ENCODE measurements at regions not wholly inside any gene's neighbourhood (a gene's known extent, or its start where the extent isn't known, plus 50 kb on each side); places are given as distances from the start of the nearest gene placed in this dataset.

DNA sequence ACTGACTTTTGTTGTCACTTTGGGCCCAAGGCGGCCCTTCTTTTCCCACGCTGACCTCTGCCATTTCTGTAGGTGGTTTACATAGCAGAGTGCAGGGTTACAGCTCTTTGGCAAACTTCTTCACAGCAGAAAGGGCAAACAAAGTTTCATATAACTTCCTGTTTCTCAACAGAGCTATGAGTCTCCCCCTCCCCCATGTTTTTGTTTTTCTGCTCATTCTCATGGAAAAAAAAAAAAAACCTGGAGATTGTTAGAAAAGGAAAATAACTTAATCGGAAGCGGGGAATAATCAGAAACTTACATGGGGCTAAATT lies 342.0 kb upstream of the NR2F2 start:
- TF ChIP-seq, protein P1, sequence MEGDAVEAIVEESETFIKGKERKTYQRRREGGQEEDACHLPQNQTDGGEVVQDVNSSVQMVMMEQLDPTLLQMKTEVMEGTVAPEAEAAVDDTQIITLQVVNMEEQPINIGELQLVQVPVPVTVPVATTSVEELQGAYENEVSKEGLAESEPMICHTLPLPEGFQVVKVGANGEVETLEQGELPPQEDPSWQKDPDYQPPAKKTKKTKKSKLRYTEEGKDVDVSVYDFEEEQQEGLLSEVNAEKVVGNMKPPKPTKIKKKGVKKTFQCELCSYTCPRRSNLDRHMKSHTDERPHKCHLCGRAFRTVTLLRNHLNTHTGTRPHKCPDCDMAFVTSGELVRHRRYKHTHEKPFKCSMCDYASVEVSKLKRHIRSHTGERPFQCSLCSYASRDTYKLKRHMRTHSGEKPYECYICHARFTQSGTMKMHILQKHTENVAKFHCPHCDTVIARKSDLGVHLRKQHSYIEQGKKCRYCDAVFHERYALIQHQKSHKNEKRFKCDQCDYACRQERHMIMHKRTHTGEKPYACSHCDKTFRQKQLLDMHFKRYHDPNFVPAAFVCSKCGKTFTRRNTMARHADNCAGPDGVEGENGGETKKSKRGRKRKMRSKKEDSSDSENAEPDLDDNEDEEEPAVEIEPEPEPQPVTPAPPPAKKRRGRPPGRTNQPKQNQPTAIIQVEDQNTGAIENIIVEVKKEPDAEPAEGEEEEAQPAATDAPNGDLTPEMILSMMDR (conservative IDR thresholded peaks at IDR 0.05; ENCODE audit: low read depth, low read length), result no peak
- H3K4me3 ChIP-seq (ENCODE audit: low read length), result no peak overlapping the region
- no peak for DNase-seq (ENCODE audit: low read depth)

DNA sequence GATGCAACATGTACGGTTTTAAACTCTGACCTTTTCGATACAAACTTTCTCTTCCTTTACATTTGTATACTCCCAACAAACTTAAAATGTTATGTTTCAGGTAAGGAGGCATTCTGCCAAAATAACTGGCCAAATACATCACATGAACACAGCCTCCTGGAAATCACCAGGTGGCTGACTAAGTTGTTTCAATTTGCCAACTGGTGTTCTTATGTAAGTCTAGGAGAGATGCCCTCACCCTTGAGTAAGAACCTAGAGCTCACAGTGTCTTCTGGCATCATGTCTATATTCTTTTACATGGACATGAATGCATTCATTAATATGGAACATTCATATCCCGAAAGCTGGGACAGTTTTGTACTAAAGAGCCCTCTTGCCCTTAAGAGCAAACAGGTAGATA lies 341.1 kb upstream of the NR2F2 start:
- DNase-seq (ENCODE audit: low read depth), result no peak
- no peak overlapping the region for H3K4me3 ChIP-seq (ENCODE audit: low read length)
- TF ChIP-seq, protein P1 (conservative IDR thresholded peaks at IDR 0.05; ENCODE audit: low read depth, low read length), result no peak

DNA sequence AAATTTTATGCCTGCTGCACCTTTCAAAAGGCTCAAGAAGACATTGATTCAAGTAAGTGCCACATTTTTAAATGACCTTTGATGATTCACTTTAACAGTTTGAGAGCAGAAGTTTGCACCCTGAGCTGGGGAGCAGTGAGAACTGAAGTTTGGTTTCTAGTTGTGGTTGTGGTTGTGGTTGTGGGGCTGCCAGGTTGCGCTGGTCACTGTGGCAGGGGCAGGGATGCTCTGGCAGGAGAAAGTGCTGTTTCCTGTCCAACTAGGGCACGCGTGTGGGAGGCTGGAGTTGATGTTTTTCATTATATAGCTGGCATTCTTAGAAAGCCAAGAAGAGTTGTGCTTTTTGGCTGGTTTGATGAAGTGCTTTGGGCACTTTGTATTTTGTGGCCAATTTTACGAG lies 339.7 kb upstream of the NR2F2 start:
- TF ChIP-seq, protein P1 (conservative IDR thresholded peaks at IDR 0.05; ENCODE audit: low read depth, low read length), result no peak
- H3K4me3 ChIP-seq (ENCODE audit: low read length), result no peak overlapping the region
- DNase-seq (ENCODE audit: low read depth), result no peak

DNA sequence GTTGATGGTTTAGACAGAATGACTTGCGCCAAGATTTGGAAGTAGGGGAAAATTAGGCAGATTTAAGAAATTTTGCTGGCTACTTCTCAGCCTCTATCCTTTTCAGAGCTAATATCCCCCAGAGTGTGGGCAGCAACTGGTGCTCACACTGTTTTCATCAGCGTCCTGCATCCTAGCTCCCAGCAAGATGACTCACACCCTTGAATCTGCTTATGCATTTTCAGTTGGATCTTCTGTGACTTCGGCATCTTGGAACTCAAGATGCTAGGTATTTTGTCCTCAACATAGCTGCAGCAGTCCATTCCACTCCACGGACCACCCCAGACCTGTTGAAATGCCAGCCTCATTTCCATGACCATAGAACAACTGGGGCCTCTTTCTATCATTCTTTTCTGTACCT lies 336.1 kb upstream of the NR2F2 start:
- TF ChIP-seq, protein P1 (conservative IDR thresholded peaks at IDR 0.05; ENCODE audit: low read depth, low read length), result no peak
- DNase-seq (ENCODE audit: low read depth), result no peak

DNA sequence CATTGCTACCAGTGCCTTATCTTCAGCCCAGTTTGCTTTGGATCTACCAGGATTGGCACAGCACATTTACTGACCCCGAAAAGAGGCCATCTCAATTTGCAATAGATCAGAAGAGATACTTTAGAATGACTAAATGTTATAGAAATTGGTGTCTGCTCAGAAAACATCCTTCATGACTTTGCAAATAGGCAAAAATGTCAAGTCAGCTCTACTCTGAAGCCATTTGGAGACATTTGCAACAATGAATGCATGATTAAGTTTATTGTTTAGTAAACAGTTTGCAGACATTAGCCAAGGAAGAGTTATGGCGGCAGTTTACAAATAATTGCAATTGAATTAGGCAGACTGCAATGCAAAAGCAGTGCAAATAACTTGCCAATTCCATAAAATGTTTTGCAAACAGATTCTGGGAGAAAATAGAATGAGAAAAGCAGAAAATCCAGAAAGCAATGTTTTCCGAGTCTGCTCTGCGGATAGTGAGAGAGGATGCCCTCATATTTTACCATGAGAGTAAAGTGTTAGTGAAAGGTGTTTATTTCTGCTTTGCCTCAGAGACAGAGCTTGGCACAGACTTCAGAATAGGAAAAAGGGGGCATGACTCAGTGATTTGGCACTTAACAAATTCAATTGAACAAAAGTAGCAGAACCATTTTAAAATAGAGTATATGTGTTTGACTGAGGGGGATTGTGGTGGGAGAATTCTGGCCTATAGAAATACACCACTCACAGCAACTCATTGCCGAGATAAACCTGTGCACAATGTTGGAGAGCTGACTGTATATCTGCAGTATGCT lies 334.9 kb upstream of the NR2F2 start:
- TF ChIP-seq, protein P1 (conservative IDR thresholded peaks at IDR 0.05; ENCODE audit: low read depth, low read length), result no peak
- no peak overlapping the region for H3K4me3 ChIP-seq (ENCODE audit: low read length)
- DNase-seq (ENCODE audit: low read depth), result no peak

More for the DNA sequence above, 336.1 kb upstream of the NR2F2 start:
- no peak overlapping the region for H3K4me3 ChIP-seq (ENCODE audit: low read length)

DNA sequence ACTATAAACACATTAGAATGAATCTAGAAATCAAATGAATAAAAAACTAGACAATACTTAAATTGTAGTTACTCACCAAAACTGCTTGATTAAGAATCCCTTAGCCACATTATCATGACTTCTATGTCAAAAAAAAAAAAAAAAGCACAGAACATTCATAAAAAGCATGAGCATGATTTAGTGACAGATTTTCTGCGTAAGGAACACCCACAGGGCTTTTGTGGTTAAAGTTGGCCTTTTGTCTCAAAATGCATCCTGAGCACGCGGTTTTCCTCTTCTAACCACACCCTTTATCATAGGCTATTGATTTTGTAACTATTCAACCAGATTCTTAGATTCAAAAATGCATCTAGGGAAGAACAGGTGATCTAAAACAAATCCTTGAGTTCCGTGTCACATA lies 334.0 kb upstream of the NR2F2 start:
- no peak overlapping the region for H3K4me3 ChIP-seq (ENCODE audit: low read length)
- TF ChIP-seq, protein P1 (conservative IDR thresholded peaks at IDR 0.05; ENCODE audit: low read depth, low read length), result no peak
- DNase-seq (ENCODE audit: low read depth), result no peak

DNA sequence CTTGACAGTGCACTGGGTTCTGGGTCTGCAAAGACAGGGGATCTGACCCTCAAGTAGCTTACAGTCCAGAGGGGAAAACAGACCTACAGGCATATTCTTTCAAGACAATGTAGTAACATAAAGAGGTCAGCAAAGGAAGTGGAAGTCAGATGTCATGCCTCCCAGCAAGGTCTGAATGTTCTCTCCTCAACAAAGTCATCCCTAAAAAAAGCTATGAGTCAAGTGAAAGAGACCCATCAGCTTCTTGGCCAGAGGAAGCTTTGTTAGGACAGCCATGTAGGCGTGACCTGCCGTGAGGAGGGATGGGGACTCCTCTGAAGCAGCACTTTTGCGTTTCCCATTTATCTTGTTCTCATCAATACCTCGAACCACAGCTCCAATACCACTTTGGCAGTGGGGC lies 331.6 kb upstream of the NR2F2 start:
- no peak for DNase-seq (ENCODE audit: low read depth)
- TF ChIP-seq, protein P1 (conservative IDR thresholded peaks at IDR 0.05; ENCODE audit: low read depth, low read length), result no peak
- H3K4me3 ChIP-seq (ENCODE audit: low read length), result no peak overlapping the region
